HG03045 (cell line): ENCODE measurements at regions not wholly inside any gene's neighbourhood (a gene's known extent, or its start where the extent isn't known, plus 50 kb on each side); places are given as distances from the start of the nearest gene placed in this dataset.

Experiments used
- ATAC-seq: cut with Tn5 transposase; IDR thresholded peaks from one replicate; pipeline ENCODE4 v1.9.1; 2021; ENCODE audit warnings: mild to moderate bottlenecking, moderate library complexity; ENCODE audit not compliant: unreplicated experiment

GRCh38 chr7:47007471-47007870 is 574.4 kb downstream of the TNS3 start:
- no peak for ATAC-seq

GRCh38 chr7:47000561-47000960 is 581.4 kb downstream of the TNS3 start:
- ATAC-seq = no peak

- no peak for ATAC-seq
Observed at GRCh38 chr7:46999866-47000265, 582.0 kb downstream of the TNS3 start.

- no peak for ATAC-seq
Observed at GRCh38 chr7:46996972-46997371, 584.9 kb downstream of the TNS3 start.

GRCh38 chr7:46993396-46993795 is 588.5 kb downstream of the TNS3 start:
- ATAC-seq = no peak

- no peak for ATAC-seq
Observed at GRCh38 chr7:46990761-46991160, 591.1 kb downstream of the TNS3 start.

GRCh38 chr7:46989247-46989646 is 592.7 kb downstream of the TNS3 start:
- no peak for ATAC-seq

- ATAC-seq = no peak
Observed at GRCh38 chr7:46982928-46983327, 599.0 kb downstream of the TNS3 start.

GRCh38 chr7:46979439-46979838 is 602.5 kb downstream of the TNS3 start:
- ATAC-seq = no peak

- no peak for ATAC-seq
Observed at GRCh38 chr7:46975493-46975892, 606.4 kb downstream of the TNS3 start.

- no peak for ATAC-seq
Observed at GRCh38 chr7:46972205-46972604, 609.7 kb downstream of the TNS3 start.

- no peak for ATAC-seq
Observed at GRCh38 chr7:46970476-46970875, 611.4 kb downstream of the TNS3 start.

- ATAC-seq = no peak
Observed at GRCh38 chr7:46970131-46970430, 611.8 kb downstream of the TNS3 start.

GRCh38 chr7:46969303-46970130 is 612.4 kb downstream of the TNS3 start:
- no peak for ATAC-seq

- no peak for ATAC-seq
Observed at GRCh38 chr7:46968003-46968402, 613.9 kb downstream of the TNS3 start.

- no peak for ATAC-seq
Observed at GRCh38 chr7:46963719-46964118, 618.2 kb downstream of the TNS3 start.

- ATAC-seq = no peak
Observed at GRCh38 chr7:46960970-46961369, 620.9 kb downstream of the TNS3 start.

GRCh38 chr7:46957195-46957594 is 624.7 kb downstream of the TNS3 start:
- no peak for ATAC-seq

- no peak for ATAC-seq
Observed at GRCh38 chr7:46955531-46955930, 626.4 kb downstream of the TNS3 start.

- ATAC-seq = no peak
Observed at GRCh38 chr7:46954181-46954580, 627.7 kb downstream of the TNS3 start.

GRCh38 chr7:46953008-46953407 is 628.9 kb downstream of the TNS3 start:
- ATAC-seq = no peak

GRCh38 chr7:46949270-46949931 is 632.5 kb downstream of the TNS3 start:
- no peak for ATAC-seq

GRCh38 chr7:46948716-46949115 is 633.2 kb downstream of the TNS3 start:
- no peak for ATAC-seq
